HEK293T (cell line): ENCODE measurements at regions not wholly inside any gene's neighbourhood (a gene's known extent, or its start where the extent isn't known, plus 50 kb on each side); places are given as distances from the start of the nearest gene placed in this dataset.

ENCODE experiments used
- CTBP1 ChIP-seq: fragments of 450-650 bp; IDR thresholded peaks from 2 replicates; pipeline ENCODE4 v1.6.1; 2016; ENCODE audit warnings: borderline replicate concordance
- FOXK2 ChIP-seq: fragments of 450-650 bp; IDR thresholded peaks from 2 replicates; pipeline ENCODE4 v1.6.1; 2016; ENCODE audit warnings: mild to moderate bottlenecking

- TF ChIP-seq CTBP1 = no peak
- no peak for TF ChIP-seq FOXK2
Measured at GRCh38 chrX:124234348-124234747, 98.1 kb upstream of the TEX13D start.
